Adrenal gland (tissue), 9 donors: ENCODE measurements at regions not wholly inside any gene's neighbourhood (a gene's known extent, or its start where the extent isn't known, plus 50 kb on each side); places are given as distances from the start of the nearest gene placed in this dataset.

Source experiments
- DNase-seq, 7 donors: peaks; one replicate each; pipeline ENCODE4 v3.0.0-alpha.2; 2019 to 2020
- H3K27ac ChIP-seq, 5 donors: fragments of 200-600 bp; sonication (generic) in 4 of 5; 1 replicate in 3 of 5; 2 replicates in 2 of 5; pipeline versions ENCODE4 v1.5.1 to v1.8.0; 2016 to 2020; ENCODE audit warnings: mild to moderate bottlenecking in 1 of 5
- H3K27me3 ChIP-seq: fragments of 200-600 bp; 2 replicates; pipeline ENCODE4 v1.8.0; 2021
- H3K36me3 ChIP-seq, 2 donors: fragments of 200-600 bp; replicated peaks in 1 of 2; 1 replicate in 1 of 2; 2 replicates in 1 of 2; pipeline versions ENCODE4 v1.5.1 to v1.8.0; 2018 to 2022
- H3K4me1 ChIP-seq, 2 donors: fragments of 200-600 bp; replicated peaks in 1 of 2; 1 replicate in 1 of 2; 2 replicates in 1 of 2; pipeline versions ENCODE4 v1.5.1 to v1.8.0; 2018 to 2021
- H3K4me3 ChIP-seq, 4 donors: fragments of 200-600 bp; sonication (generic) in 3 of 4; one replicate each; pipeline ENCODE4 v1.5.1; 2016 to 2018
- H3K9me3 ChIP-seq, 3 donors: fragments of 200-600 bp; sonication (generic) in 1 of 3; replicated peaks in 1 of 3; 1 replicate in 2 of 3; 2 replicates in 1 of 3; pipeline versions ENCODE4 v1.5.1 to v1.8.0; 2016 to 2021
- POLR2A ChIP-seq, 2 donors: fragments of 450-650 bp; IDR thresholded peaks; one replicate each; pipeline ENCODE4 v1.6.1; 2017; ENCODE audit warnings: antibody characterized with exemption in 2 of 2, mild to moderate bottlenecking in 2 of 2, moderate library complexity in 1 of 2
- WGBS, 4 donors: extraction: QIAGEN DNeasy Blood & Tissue Kit in 2 of 4; methylation state at CpG; one replicate each; pipeline versions ENCODE4 v1.1.5 to v1.1.7; 2013 to 2017; 5-methylcytosine and 5-hydroxymethylcytosine counted together
- intact Hi-C, 2 donors: fragments of 100-400 bp; cut with DNase I; formaldehyde crosslinking; loops; one replicate each; pipeline versions ENCODE4 v1.14.1 to v1.15.0; 2022 to 2023
- TF ChIP-seq, protein P1 (sequence below), 6 experiments: fragments of 450-650 bp in 4 of 6; fragments of 200-600 bp in 2 of 6; sonication (generic) in 1 of 6; IDR thresholded peaks; 1 replicate in 5 of 6; 2 replicates in 1 of 6; pipeline versions ENCODE4 v1.5.1 to v1.8.0; 2016 to 2021; ENCODE audit warnings: antibody characterized with exemption in 6 of 6, mild to moderate bottlenecking in 2 of 6, moderate library complexity in 1 of 6
- donor health status: healthy with polysubstance abuse.
- donor health status: Bipolar disorder and iron deficiency.
- donor health status: DM: yes; HTN: yes; CAD: no.
- donor health status: DM: no; HTN: no; CAD: no.
- donor health status: DM: no; HTN: no; CAD: no.

DNA sequence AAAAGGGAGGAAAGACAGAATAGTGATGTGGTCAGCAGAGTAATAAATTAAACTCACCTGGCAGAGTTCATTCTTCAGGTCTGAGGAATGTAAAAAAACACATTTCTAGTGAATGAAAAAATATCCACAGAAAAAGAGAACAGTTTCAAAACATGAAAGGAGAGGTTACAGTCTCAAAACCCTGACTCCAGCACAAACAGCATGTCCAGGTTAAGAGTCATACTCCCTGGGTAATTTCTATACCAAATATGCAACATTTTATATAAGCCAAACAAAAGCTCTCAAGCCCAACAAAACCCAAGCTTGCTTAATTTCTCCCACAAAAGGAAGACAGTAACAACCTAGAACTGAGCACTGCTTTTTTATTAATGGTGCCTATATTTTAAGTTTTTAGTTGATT lies 173.0 kb downstream of the NTMT2 start:
- intact Hi-C loops = no loop called here
- H3K4me1 ChIP-seq = no peaks in the 10 kb centered on the region
- H3K36me3 ChIP-seq = no peaks in the 10 kb centered on the region
- TF ChIP-seq, protein P1, sequence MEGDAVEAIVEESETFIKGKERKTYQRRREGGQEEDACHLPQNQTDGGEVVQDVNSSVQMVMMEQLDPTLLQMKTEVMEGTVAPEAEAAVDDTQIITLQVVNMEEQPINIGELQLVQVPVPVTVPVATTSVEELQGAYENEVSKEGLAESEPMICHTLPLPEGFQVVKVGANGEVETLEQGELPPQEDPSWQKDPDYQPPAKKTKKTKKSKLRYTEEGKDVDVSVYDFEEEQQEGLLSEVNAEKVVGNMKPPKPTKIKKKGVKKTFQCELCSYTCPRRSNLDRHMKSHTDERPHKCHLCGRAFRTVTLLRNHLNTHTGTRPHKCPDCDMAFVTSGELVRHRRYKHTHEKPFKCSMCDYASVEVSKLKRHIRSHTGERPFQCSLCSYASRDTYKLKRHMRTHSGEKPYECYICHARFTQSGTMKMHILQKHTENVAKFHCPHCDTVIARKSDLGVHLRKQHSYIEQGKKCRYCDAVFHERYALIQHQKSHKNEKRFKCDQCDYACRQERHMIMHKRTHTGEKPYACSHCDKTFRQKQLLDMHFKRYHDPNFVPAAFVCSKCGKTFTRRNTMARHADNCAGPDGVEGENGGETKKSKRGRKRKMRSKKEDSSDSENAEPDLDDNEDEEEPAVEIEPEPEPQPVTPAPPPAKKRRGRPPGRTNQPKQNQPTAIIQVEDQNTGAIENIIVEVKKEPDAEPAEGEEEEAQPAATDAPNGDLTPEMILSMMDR (IDR thresholded peaks at IDR 0.05) = no peak
- TF ChIP-seq POLR2A (IDR thresholded peaks at IDR 0.05) = no peak
- no peak overlapping the region for H3K4me3 ChIP-seq
- no peaks in the 10 kb centered on the region for H3K27me3 ChIP-seq
- no peaks in the 10 kb centered on the region for H3K9me3 ChIP-seq
- no peak for DNase-seq
- H3K27ac ChIP-seq = no peak overlapping the region

DNA sequence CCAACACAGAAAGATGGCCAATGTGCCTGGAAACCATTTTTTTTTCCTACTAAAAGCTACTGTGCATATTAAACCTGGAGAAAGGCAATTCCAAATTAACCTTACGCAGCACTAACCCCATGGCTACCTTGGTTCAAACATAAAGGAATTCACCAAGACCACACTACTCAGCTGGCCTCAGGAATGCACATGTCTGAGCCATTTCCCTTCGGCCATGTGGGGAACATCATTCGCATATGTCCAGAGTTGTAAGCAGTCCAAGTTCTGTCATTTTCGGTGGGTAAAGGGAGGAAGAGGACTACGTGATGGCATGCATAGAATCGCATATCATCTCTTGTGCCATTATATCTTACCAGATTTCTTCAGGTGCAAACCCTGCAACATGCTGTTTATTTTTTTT lies 175.4 kb downstream of the NTMT2 start:
- intact Hi-C loops = no loop called here
- no peak overlapping the region for H3K4me3 ChIP-seq
- H3K36me3 ChIP-seq = no peaks in the 10 kb centered on the region
- no peaks in the 10 kb centered on the region for H3K27me3 ChIP-seq
- no peak for TF ChIP-seq POLR2A (IDR thresholded peaks at IDR 0.05)
- TF ChIP-seq, protein P1 (IDR thresholded peaks at IDR 0.05) = no peak
- no peak overlapping the region for H3K27ac ChIP-seq
- no peaks in the 10 kb centered on the region for H3K4me1 ChIP-seq
- no peaks in the 10 kb centered on the region for H3K9me3 ChIP-seq
- no peak for DNase-seq
- 79 to 90% (median 82%) methylated on average over 6 of the region's 6 CpGs for WGBS, 4 donors

DNA sequence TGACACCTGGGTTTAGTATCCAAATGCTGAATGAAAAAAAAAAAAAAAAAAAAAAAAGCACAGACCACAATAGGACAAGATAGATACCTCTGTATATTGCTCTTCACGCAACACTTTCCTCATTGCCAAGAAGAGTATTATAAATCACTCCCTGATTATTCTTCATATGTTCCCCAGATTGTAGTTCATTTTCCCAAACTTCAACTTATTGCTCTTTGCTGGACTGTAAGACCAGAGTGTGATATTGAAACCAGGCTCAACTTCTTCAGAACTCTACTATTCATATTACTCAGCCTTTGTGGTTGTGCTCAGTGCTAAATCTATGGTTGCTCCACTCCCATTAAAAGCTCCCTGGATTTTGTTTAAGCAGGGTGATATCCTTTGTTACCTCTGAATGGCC lies 180.4 kb downstream of the NTMT2 start:
- Histone ChIP-seq H3K36me3 (no peaks in the 10 kb centered on the region), H3K27ac (no peak overlapping the region), H3K4me3 (no peak overlapping the region), H3K9me3 (no peaks in the 10 kb centered on the region), H3K4me1 (no peaks in the 10 kb centered on the region), H3K27me3 (no peaks in the 10 kb centered on the region)
- intact Hi-C loops = no loop called here
- whole genome bisulfite sequencing, 4 donors = 97 to 100% (median 99%) methylated on average over 1 of the region's 1 CpG
- no peak for DNase-seq
- TF ChIP-seq POLR2A (IDR thresholded peaks at IDR 0.05) = no peak

DNA sequence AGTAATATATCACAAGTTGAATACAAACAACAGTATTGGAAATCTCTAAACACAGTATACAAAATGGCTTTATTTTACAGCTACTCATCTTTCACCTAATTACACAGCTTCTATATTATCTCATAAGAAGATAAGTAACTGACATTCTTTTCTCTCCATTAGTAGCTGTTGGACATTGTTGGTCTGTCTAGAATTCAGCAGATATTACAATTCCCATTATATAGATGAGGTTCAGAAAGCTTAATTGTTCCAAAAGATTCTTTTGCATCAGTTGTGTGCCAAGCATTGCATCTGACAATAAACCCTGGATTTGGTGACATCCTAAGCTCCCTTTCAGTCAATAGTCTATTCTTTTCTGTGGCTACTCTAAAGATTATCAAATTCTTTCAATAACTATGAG lies 187.0 kb downstream of the NTMT2 start:
- H3K9me3 ChIP-seq = no peaks in the 10 kb centered on the region
- no peak for DNase-seq
- H3K36me3 ChIP-seq = no peaks in the 10 kb centered on the region
- no peak for TF ChIP-seq POLR2A (IDR thresholded peaks at IDR 0.05)
- TF ChIP-seq, protein P1 (IDR thresholded peaks at IDR 0.05) = no peak
- H3K27me3 ChIP-seq = no peaks in the 10 kb centered on the region
- H3K4me1 ChIP-seq = no peaks in the 10 kb centered on the region
- H3K27ac ChIP-seq = no peak overlapping the region
- intact Hi-C loops = no loop called here
- H3K4me3 ChIP-seq = no peak overlapping the region

DNA sequence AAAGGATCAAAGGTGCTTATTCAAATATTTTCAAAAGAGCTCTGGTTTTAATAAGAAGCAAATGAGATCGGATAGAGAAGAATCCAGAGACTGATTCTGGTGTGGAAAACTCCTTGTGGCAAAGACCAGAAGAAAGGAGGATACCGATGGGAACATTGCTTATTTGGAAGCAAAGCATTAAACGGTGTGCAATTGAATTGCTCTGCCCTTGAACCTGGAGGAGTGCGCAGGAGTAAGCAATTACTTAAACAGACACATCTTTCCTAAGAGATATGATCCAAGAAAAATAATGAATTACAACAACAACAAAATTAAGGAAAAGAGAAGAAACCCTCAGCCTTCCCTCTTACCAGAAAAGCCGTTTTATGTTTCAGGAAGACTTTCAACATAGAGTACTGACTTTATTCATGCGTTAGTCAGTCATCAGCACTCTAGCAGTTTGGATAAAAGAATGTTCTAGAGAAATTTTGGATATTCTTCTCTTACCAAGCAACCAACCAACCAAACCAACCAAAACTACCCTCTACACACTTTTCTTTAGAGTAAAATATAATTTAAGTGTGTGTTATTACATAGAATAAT lies 191.7 kb downstream of the NTMT2 start:
- Histone ChIP-seq H3K4me3 (no peak overlapping the region), H3K4me1 (no peaks in the 10 kb centered on the region), H3K9me3 (no peaks in the 10 kb centered on the region), H3K36me3 (no peaks in the 10 kb centered on the region), H3K27ac (no peak overlapping the region), H3K27me3 (no peaks in the 10 kb centered on the region)
- intact Hi-C loops = no loop called here
- 36 to 41% (median 39%) methylated on average over 6 of the region's 6 CpGs for WGBS, 4 donors
- TF ChIP-seq POLR2A (IDR thresholded peaks at IDR 0.05) = no peak
- TF ChIP-seq, protein P1 (IDR thresholded peaks at IDR 0.05) = no peak
- peak in 2 of 7 donors; percentile 15 for DNase-seq
